HepG2 (cell line): ENCODE measurements at regions not wholly inside any gene's neighbourhood (a gene's known extent, or its start where the extent isn't known, plus 50 kb on each side); places are given as distances from the start of the nearest gene placed in this dataset.

Experiments used
- CHCHD3 ChIP-seq: sonication (generic); formaldehyde crosslinking; IDR thresholded peaks from 2 replicates; pipeline ENCODE4 v1.8.0; 2022; ENCODE audit warnings: mild to moderate bottlenecking, missing genetic modification reagents, moderate library complexity
- FOXC1 ChIP-seq: sonication (generic); formaldehyde crosslinking; IDR thresholded peaks from 2 replicates; pipeline ENCODE4 v1.8.0; 2022; ENCODE audit warnings: mild to moderate bottlenecking, missing genetic modification reagents, borderline replicate concordance
- MAFK ChIP-seq, 2 experiments: IDR thresholded peaks in 1 of 2; conservative IDR thresholded peaks in 1 of 2; 2 replicates each; pipeline ENCODE4 v1.6.1; 2011; ENCODE audit warnings: improper control_type of control experiment in 2 of 2, low read length in 2 of 2
- MIER2 ChIP-seq: IDR thresholded peaks from 2 replicates; pipeline ENCODE4 v1.6.1; 2016; ENCODE audit warnings: missing biosample characterization, missing genetic modification reagents
- NFKB2 ChIP-seq: sonication (generic); formaldehyde crosslinking; IDR thresholded peaks from 2 replicates; pipeline ENCODE4 v1.4.0; 2020; ENCODE audit warnings: missing genetic modification reagents, borderline replicate concordance
- POLR2AphosphoS2 ChIP-seq: IDR thresholded peaks from 2 replicates; pipeline ENCODE4 v1.6.1; 2011; ENCODE audit warnings: low read depth, low read length, improper control_type of control experiment
- POLR2AphosphoS5 ChIP-seq: IDR thresholded peaks from 2 replicates; pipeline ENCODE4 v1.6.1; 2012; ENCODE audit warnings: low read depth, low read length
- RNF2 ChIP-seq: fragments of 450-650 bp; conservative IDR thresholded peaks from 2 replicates; pipeline ENCODE4 v1.6.1; 2016; ENCODE audit warnings: low read depth
- SP2 ChIP-seq: sonication (generic); formaldehyde crosslinking; IDR thresholded peaks from 2 replicates; pipeline ENCODE4 v1.5.1; 2020; ENCODE audit warnings: mild to moderate bottlenecking, missing genetic modification reagents
- U2AF2 ChIP-seq: fragments of 200-400 bp; formaldehyde crosslinking; IDR thresholded peaks from 2 replicates; pipeline ENCODE4 v1.6.1; 2017; ENCODE audit warnings: low read depth, mild to moderate bottlenecking, low read length
- ZNF589 ChIP-seq: sonication (generic); formaldehyde crosslinking; conservative IDR thresholded peaks from 2 replicates; pipeline ENCODE4 v1.8.0; 2022; ENCODE audit warnings: mild to moderate bottlenecking, moderate library complexity, missing genetic modification reagents
- TF ChIP-seq, protein P1 (sequence below): sonication (generic); formaldehyde crosslinking; IDR thresholded peaks from 2 replicates; pipeline ENCODE4 v1.5.0; 2020; ENCODE audit warnings: mild to moderate bottlenecking, missing genetic modification reagents, moderate library complexity
- TF ChIP-seq, protein P2 (sequence below): sonication (generic); formaldehyde crosslinking; IDR thresholded peaks from 2 replicates; pipeline ENCODE4 v1.4.0; 2020; ENCODE audit warnings: missing genetic modification reagents
- TF ChIP-seq, protein P3 (sequence below): sonication (generic); formaldehyde crosslinking; conservative IDR thresholded peaks from 2 replicates; pipeline ENCODE4 v1.5.0; 2020; ENCODE audit warnings: missing genetic modification reagents

DNA sequence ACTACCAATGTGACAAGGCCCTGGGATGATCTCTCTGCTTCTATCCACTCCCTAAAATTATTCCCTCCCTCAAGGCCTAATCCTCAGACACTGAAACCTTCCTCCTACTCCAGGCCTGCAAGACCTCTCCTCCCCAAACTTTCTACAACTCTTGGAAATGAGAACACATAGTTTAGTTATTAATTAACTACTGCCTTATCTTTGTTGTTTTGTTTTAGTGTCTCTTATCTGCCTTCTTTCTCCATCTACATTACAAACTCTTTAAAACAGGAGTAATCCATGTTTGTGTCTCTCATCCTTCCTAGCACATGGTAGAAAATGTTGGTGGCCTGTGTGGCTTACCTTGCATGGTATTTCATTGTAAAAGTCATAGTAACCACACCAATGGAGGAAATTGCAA, 139.9 kb upstream of the G2E3 start:
- no peak for TF ChIP-seq POLR2AphosphoS2
- TF ChIP-seq, protein P1, sequence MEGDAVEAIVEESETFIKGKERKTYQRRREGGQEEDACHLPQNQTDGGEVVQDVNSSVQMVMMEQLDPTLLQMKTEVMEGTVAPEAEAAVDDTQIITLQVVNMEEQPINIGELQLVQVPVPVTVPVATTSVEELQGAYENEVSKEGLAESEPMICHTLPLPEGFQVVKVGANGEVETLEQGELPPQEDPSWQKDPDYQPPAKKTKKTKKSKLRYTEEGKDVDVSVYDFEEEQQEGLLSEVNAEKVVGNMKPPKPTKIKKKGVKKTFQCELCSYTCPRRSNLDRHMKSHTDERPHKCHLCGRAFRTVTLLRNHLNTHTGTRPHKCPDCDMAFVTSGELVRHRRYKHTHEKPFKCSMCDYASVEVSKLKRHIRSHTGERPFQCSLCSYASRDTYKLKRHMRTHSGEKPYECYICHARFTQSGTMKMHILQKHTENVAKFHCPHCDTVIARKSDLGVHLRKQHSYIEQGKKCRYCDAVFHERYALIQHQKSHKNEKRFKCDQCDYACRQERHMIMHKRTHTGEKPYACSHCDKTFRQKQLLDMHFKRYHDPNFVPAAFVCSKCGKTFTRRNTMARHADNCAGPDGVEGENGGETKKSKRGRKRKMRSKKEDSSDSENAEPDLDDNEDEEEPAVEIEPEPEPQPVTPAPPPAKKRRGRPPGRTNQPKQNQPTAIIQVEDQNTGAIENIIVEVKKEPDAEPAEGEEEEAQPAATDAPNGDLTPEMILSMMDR (CRISPR knock-in tag): no peak
- no peak for TF ChIP-seq CHCHD3 (CRISPR knock-in tag)
- TF ChIP-seq, protein P2, sequence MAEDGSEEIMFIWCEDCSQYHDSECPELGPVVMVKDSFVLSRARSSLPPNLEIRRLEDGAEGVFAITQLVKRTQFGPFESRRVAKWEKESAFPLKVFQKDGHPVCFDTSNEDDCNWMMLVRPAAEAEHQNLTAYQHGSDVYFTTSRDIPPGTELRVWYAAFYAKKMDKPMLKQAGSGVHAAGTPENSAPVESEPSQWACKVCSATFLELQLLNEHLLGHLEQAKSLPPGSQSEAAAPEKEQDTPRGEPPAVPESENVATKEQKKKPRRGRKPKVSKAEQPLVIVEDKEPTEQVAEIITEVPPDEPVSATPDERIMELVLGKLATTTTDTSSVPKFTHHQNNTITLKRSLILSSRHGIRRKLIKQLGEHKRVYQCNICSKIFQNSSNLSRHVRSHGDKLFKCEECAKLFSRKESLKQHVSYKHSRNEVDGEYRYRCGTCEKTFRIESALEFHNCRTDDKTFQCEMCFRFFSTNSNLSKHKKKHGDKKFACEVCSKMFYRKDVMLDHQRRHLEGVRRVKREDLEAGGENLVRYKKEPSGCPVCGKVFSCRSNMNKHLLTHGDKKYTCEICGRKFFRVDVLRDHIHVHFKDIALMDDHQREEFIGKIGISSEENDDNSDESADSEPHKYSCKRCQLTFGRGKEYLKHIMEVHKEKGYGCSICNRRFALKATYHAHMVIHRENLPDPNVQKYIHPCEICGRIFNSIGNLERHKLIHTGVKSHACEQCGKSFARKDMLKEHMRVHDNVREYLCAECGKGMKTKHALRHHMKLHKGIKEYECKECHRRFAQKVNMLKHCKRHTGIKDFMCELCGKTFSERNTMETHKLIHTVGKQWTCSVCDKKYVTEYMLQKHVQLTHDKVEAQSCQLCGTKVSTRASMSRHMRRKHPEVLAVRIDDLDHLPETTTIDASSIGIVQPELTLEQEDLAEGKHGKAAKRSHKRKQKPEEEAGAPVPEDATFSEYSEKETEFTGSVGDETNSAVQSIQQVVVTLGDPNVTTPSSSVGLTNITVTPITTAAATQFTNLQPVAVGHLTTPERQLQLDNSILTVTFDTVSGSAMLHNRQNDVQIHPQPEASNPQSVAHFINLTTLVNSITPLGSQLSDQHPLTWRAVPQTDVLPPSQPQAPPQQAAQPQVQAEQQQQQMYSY: no peak
- TF ChIP-seq ZNF589 (CRISPR knock-in tag): no peak
- TF ChIP-seq, protein P3, sequence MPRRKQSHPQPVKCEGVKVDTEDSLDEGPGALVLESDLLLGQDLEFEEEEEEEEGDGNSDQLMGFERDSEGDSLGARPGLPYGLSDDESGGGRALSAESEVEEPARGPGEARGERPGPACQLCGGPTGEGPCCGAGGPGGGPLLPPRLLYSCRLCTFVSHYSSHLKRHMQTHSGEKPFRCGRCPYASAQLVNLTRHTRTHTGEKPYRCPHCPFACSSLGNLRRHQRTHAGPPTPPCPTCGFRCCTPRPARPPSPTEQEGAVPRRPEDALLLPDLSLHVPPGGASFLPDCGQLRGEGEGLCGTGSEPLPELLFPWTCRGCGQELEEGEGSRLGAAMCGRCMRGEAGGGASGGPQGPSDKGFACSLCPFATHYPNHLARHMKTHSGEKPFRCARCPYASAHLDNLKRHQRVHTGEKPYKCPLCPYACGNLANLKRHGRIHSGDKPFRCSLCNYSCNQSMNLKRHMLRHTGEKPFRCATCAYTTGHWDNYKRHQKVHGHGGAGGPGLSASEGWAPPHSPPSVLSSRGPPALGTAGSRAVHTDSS: no peak
- TF ChIP-seq MAFK (conservative IDR thresholded peaks at IDR 0.05 in 1 of 2, IDR thresholded peaks at IDR 0.05 in 1 of 2; ENCODE audit: low read length in 2 of 2): no peak
- no peak for TF ChIP-seq RNF2
- TF ChIP-seq FOXC1 (CRISPR knock-in tag): no peak
- TF ChIP-seq SP2 (CRISPR knock-in tag): no peak
- no peak for TF ChIP-seq NFKB2 (CRISPR knock-in tag)
- no peak for TF ChIP-seq MIER2 (CRISPR knock-in tag)
- TF ChIP-seq POLR2AphosphoS5: no peak
- no peak for TF ChIP-seq U2AF2
